ENCODE measurements at regions not wholly inside any gene's neighbourhood (a gene's known extent, or its start where the extent isn't known, plus 50 kb on each side); places are given as distances from the start of the nearest gene placed in this dataset.

DNA sequence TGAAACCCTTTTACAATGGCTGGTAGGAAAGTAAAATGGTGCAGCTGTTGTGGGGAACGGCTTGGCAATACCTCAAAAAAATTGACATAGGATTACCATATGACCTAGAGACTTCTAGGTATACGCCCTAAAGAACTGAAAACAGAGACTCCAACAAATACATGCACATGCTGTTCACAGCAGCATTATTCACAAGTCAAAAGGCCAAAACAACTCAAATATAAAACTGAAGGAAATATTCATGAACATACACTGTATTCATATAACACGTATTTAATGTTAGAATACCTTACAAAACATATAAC lies 74.6 kb downstream of the FOXA2 start:
- TF ChIP-seq EZH2 (IDR thresholded peaks at IDR 0.05; ENCODE audit: low read depth, low read length, severe bottlenecking) (no peak), POLR2A (IDR thresholded peaks at IDR 0.05; ENCODE audit: control extremely low read depth in 1 of 2, low read depth in 2 of 2, low read length in 2 of 2) (no peak), CREB1 (IDR thresholded peaks at IDR 0.05) (no peak), POLR2AphosphoS5 (IDR thresholded peaks at IDR 0.05; ENCODE audit: low read depth, low read length) (no peak), RFX5 (IDR thresholded peaks at IDR 0.05; ENCODE audit: borderline replicate concordance, low read depth, low read length) (no peak), BRCA1 (IDR thresholded peaks at IDR 0.05; ENCODE audit: low read depth, low read length) (no peak), CEBPB (IDR thresholded peaks at IDR 0.05; ENCODE audit: low read depth, low read length) (no peak), YY1 (IDR thresholded peaks at IDR 0.05; ENCODE audit: low read depth, low read length) (no peak), FOSL1 (IDR thresholded peaks at IDR 0.05; ENCODE audit: insufficient read depth, low read depth, low read length) (no peak)

Data from H1 (cell line).